IPS DF 4.7 (cell line): ENCODE measurements at regions not wholly inside any gene's neighbourhood (a gene's known extent, or its start where the extent isn't known, plus 50 kb on each side); places are given as distances from the start of the nearest gene placed in this dataset.

Source experiments
- DNase-seq: peaks from one replicate; pipeline ENCODE4 v3.0.0-alpha.2; 2013; ENCODE audit warnings: low spot score; ENCODE audit errors: extremely low read depth

DNA sequence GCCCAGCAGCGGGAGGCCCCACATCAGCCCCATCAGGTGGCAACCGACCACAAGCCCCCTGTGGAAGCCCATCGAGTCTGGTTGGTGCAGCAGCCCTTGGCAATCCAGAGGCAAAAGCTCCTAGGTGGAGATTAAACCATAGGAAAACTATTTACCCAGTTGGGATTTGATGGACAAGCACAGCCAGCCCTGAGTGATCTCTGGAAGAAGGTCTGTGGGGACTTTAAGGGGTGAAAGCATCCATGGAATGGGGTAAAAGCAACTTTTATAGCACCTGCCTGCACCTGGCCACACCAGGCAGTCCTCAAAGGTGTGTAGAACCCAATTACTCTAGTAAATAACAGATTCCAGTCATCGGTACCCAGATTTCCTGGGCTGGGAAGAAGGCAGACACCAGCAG is 206.3 kb downstream of the IGSF11 start:
- no peak for DNase-seq

- DNase-seq: no peak
Observed at GRCh38 chr3:118833075-118833474, 201.6 kb downstream of the IGSF11 start.

DNA sequence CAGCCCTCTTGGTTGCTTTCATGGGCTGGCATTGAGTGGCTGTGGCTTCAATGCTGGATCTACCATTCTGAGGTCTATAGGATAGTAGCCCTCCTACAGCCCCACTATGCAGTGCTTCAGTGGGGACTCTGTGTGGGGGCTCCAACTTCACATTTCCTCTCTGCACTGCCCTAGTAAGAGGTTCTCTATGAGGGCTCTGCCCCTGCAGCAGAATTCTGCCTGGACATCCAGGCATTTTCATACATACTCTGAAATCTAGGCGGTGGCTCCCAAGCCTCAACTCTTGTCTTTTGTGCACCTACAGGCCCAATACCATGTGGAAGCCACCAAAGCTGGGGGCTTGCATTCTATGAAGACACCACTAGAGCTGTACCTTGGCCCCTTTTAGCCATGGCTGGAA is 195.8 kb downstream of the IGSF11 start:
- no peak for DNase-seq

- DNase-seq: no peak
Observed at GRCh38 chr3:118842147-118842863, 192.3 kb downstream of the IGSF11 start.

GRCh38 chr3:118846176-118846575 is 188.5 kb downstream of the IGSF11 start:
- no peak for DNase-seq
